ENCODE measurements at regions not wholly inside any gene's neighbourhood (a gene's known extent, or its start where the extent isn't known, plus 50 kb on each side); places are given as distances from the start of the nearest gene placed in this dataset.
A peak's percentile ranks its signal among the peaks of the same experiment; 100 is the strongest.

DNA sequence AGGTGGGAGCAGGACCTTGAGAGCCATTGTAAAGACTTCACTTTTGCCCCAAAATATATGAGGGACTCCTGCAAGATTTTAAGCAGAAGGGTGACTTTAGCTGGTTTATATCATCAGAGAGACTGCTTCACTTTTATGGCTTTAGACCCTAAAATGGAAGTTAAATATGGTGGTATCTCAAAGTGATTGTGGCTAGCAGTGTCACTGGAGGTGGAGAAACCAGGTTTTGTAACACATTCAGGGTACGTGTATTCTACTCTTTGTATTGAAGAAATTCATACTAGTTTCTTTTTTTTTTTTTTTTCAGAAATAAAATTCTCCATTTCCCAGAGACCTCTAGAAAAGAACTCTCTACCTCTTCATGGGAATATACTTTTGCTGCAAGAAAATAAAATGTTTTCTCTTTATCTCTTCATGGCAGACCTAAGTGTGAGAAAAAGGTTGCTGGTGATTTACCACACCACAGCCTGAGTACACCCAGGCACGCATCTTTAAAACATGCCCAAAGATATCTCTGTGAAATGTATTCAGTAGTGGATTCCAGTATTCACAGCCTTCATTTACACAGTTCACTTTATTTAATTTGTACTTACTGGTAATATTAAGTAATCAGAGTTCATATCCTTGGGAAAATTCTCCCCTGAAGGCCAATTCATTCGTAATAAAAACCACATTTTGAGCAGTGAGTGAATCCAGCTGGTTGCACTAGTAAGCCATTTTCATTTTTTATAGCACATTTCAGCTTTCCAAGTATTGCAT is 74.3 kb upstream of the GUCY1A1 start:
- H3K4me3 ChIP-seq (replicated peaks in 1 of 2; ENCODE audit: low read depth in 2 of 2, low read length in 2 of 2) = no peak overlapping the region
- TF ChIP-seq, protein P1, sequence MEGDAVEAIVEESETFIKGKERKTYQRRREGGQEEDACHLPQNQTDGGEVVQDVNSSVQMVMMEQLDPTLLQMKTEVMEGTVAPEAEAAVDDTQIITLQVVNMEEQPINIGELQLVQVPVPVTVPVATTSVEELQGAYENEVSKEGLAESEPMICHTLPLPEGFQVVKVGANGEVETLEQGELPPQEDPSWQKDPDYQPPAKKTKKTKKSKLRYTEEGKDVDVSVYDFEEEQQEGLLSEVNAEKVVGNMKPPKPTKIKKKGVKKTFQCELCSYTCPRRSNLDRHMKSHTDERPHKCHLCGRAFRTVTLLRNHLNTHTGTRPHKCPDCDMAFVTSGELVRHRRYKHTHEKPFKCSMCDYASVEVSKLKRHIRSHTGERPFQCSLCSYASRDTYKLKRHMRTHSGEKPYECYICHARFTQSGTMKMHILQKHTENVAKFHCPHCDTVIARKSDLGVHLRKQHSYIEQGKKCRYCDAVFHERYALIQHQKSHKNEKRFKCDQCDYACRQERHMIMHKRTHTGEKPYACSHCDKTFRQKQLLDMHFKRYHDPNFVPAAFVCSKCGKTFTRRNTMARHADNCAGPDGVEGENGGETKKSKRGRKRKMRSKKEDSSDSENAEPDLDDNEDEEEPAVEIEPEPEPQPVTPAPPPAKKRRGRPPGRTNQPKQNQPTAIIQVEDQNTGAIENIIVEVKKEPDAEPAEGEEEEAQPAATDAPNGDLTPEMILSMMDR (IDR thresholded peaks at IDR 0.05; ENCODE audit: low read depth, low read length) = no peak
- DNase-seq (ENCODE audit: low read depth in 2 of 2) = peak; percentile 37 to 92

DNA sequence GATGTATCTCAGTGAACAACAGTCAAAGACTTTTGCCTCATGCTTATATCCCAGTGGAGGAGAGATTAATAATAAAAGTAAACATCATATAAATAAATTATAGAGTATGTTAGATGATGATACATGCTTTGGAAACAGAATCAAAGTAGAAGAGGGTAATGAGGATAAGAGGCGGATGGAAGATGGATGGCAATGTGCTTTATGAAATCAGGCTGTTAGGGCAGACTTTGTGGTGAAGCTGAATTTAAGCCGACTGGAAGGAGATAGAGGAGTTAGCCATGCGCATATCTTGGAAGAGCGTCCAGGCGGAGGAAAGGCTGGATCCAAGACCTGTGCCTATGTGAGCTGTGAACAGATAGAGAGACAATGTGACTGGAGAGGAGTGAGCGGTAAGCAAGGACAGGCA is 74.9 kb upstream of the GUCY1A1 start:
- H3K4me3 ChIP-seq (replicated peaks in 1 of 2; ENCODE audit: low read depth in 2 of 2, low read length in 2 of 2) = no peak overlapping the region
- TF ChIP-seq, protein P1 (IDR thresholded peaks at IDR 0.05; ENCODE audit: low read depth, low read length) = no peak
- no peak for DNase-seq (ENCODE audit: low read depth in 2 of 2)

DNA sequence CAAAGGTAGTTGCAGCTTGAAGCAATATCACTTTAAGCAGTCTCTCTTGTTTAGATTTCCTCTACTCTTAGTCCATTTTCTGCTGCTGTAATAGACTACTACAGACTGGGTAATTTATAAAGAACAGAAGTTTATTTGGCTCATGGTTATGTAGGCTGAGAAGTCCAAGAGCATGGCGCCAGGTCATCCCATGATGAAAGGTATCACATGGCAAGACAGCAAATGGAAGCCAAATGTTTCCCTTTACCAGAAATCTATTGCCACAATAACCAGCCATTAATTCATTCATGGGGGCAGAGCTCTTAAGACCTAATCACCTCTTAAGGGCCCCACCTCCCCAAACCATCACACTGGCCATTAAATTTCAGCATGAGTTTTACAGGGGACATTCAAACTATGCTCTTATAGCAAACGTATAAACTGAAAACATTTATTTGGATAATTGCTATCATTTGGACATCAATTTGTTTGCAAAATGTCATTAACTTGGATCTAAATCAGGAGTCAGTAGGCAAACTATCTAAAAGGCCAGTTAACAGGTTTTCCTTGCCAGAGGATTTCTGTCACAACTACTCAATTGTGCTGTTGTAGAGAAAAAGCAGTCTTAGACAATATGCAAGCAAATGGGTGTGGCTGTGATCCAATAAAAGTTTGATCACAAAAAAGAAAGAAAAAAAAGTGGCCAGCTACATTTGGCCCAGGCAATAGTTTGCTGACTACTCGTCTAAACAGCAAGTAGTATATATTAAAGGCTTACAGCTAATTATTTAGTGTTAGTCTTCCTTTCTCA is 75.7 kb upstream of the GUCY1A1 start:
- TF ChIP-seq, protein P1 (IDR thresholded peaks at IDR 0.05; ENCODE audit: low read depth, low read length) = no peak
- DNase-seq (ENCODE audit: low read depth in 2 of 2) = no peak
- no peak overlapping the region for H3K4me3 ChIP-seq (replicated peaks in 1 of 2; ENCODE audit: low read depth in 2 of 2, low read length in 2 of 2)

DNA sequence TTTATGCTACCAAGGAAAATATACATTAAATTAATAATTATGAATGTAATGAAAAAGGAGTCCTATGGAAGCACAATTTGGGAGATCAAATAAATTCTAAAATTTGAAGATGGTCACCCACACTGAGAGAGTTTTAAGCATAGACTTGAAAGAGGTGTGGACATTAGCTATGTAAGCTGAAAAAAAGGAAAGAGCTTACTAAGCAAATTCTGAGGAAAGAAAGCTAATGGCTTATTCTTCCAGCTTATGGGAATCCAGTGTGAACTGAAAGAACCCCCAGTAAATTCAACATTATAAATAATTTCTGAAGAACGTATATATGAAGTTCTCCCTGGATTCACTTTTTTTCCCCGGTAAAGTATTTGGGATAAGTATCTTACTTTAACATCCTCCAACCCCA is 78.2 kb upstream of the GUCY1A1 start:
- TF ChIP-seq, protein P1 (IDR thresholded peaks at IDR 0.05; ENCODE audit: low read depth, low read length) = no peak
- no peak overlapping the region for H3K4me3 ChIP-seq (replicated peaks in 1 of 2; ENCODE audit: low read depth in 2 of 2, low read length in 2 of 2)
- no peak for DNase-seq (ENCODE audit: low read depth in 2 of 2)

DNA sequence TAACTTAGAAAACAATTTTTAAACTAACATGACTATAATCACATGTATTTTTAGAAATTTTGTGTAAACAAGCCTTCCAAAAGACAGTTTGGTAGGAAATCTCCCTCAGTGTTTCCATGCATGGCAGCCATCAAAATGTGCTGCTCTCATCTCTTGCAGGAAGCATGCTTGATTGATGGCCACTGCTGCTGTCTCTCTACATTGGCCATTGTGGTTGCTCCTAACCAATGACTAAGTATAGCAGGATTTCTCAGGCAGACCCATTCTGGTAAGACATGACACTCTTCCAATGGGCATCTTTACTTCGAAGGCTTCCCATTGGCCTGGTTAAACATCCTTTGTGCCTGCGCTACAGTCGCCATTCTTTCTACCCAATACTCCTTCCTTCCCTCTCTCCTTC is 78.9 kb upstream of the GUCY1A1 start:
- H3K4me3 ChIP-seq (replicated peaks in 1 of 2; ENCODE audit: low read depth in 2 of 2, low read length in 2 of 2) = no peak overlapping the region
- no peak for DNase-seq (ENCODE audit: low read depth in 2 of 2)
- TF ChIP-seq, protein P1 (IDR thresholded peaks at IDR 0.05; ENCODE audit: low read depth, low read length) = no peak

DNA sequence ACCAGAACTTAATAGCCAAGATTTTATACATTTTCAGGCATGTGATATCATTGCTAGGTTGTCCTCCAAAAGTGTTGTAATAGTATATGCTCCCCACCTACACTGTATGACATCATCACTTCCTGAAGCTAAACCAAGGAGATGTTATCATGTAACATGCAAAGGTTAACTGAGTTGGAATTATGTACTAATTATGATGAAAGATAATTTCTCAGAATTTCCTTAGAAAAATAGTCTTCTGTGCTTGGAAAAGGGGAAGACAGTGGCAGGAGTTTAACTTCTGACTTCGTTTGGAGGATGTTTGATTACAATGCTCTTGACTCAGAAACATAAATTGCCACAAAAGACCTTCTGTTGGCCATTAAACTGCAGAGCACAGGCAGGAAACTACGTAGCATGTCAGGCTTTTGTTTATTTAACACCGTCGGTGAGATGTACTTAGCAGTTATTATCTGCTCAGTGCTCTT is 83.6 kb upstream of the GUCY1A1 start:
- TF ChIP-seq, protein P1 (IDR thresholded peaks at IDR 0.05; ENCODE audit: low read depth, low read length) = no peak
- peak; percentile 47 to 86 for DNase-seq (ENCODE audit: low read depth in 2 of 2)
- H3K4me3 ChIP-seq (replicated peaks in 1 of 2; ENCODE audit: low read depth in 2 of 2, low read length in 2 of 2) = no peak overlapping the region
